Ovary (tissue), 7 donors: ENCODE measurements at regions not wholly inside any gene's neighbourhood (a gene's known extent, or its start where the extent isn't known, plus 50 kb on each side); places are given as distances from the start of the nearest gene placed in this dataset.
A peak's percentile ranks its signal among the peaks of the same experiment; 100 is the strongest.

ENCODE experiments used
- DNase-seq, 5 donors: peaks; one replicate each; pipeline ENCODE4 v3.0.0-alpha.2; 2019 to 2020
- H3K27ac ChIP-seq, 2 donors: fragments of 200-600 bp; one replicate each; pipeline versions ENCODE4 v1.5.1 to v1.8.0; 2019 to 2022
- H3K27me3 ChIP-seq: fragments of 200-600 bp; one replicate; pipeline ENCODE4 v1.8.0; 2022
- H3K36me3 ChIP-seq: fragments of 200-600 bp; sonication (generic); one replicate; pipeline ENCODE4 v1.5.1; 2019
- H3K4me1 ChIP-seq: one replicate; pipeline ENCODE4 v1.8.1; 2013; ENCODE audit warnings: mild to moderate bottlenecking, moderate library complexity; ENCODE audit not compliant: insufficient read depth
- H3K4me3 ChIP-seq: fragments of 200-600 bp; sonication (generic); one replicate; pipeline ENCODE4 v1.5.1; 2017
- H3K9me3 ChIP-seq, 2 donors: fragments of 200-600 bp in 1 of 2; sonication (generic) in 1 of 2; one replicate each; pipeline versions ENCODE4 v1.5.1 to v1.8.1; 2013 to 2019; ENCODE audit warnings: mild to moderate bottlenecking in 1 of 2, moderate library complexity in 1 of 2
- EP300 ChIP-seq: sonication (generic); formaldehyde crosslinking; IDR thresholded peaks from one replicate; pipeline ENCODE4 v1.6.1; 2017; ENCODE audit warnings: antibody characterized with exemption
- POLR2A ChIP-seq: fragments of 450-650 bp; IDR thresholded peaks from one replicate; pipeline ENCODE4 v1.6.1; 2017; ENCODE audit warnings: antibody characterized with exemption, mild to moderate bottlenecking, moderate library complexity
- WGBS, 3 donors: extraction: QIAGEN DNeasy Blood & Tissue Kit in 1 of 3; methylation state at CpG; one replicate each; pipeline versions ENCODE4 v1.1.5 to v1.1.7; 2013 to 2017; 5-methylcytosine and 5-hydroxymethylcytosine counted together
- intact Hi-C, 4 donors: fragments of 100-400 bp; cut with DNase I; formaldehyde crosslinking; loops; one replicate each; pipeline versions ENCODE4 v1.11.0 to v1.15.1; 2022 to 2023
- TF ChIP-seq, protein P1 (sequence below), 3 donors: fragments of 450-650 bp in 2 of 3; fragments of 200-600 bp in 1 of 3; IDR thresholded peaks; one replicate each; pipeline versions ENCODE4 v1.5.1 to v1.8.0; 2016 to 2022; ENCODE audit warnings: antibody characterized with exemption in 3 of 3, mild to moderate bottlenecking in 1 of 3
- donor health status: DM: no; HTN: no; CAD: no; lungs with moderate emphysema.
- donor health status: DM: no; HTN: no; CAD: no.
- donor health status: Bipolar disorder and iron deficiency.
- donor health status: DM: no; HTN: no; CAD: no.
- donor health status: DM: yes; HTN: yes; CAD: no.

DNA sequence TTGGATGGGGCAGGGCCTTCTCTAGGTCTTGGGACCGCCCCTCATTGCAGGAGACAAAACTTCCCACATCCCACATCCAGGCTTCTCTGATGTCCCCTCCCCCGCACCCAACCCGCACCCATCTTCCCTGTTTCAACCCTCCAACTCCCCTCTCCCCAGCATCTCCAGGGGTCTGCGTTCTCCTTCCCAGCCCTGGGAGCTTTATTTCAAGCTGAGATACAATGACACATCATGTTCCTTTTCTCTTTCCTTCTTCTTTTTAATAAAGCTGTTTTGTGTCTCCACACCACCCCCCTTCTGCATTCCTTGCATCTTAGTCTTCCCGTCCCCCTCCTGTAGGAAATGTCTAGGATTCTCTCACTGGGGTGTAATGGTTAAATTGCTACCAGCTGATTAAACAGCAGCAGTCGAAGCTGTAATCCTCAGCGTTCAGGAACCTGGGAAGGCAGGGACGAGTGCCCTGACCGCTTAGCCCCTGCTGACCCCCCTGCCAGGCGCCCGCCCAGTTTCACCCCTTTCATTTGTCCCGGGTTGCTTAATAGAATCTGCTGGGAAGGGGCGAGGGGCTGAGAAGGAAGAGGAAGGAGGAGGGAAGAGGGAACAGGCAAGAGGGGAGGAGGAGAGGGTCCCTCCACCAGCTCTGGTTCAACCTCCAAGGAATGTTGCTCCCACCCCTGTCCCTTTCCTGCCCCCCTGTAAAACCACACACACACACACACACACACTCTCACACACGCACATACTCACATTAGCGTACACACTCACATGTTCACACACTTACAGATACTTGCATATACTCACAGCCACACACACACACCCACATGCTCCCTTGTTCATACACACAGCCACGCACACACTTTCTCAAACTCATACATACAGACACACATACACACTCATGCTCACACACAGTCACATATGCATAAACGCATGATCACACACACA, 104.5 kb upstream of the MED13L start:
- Histone ChIP-seq H3K27ac (no peak overlapping the region), H3K9me3 (no peaks in the 10 kb centered on the region), H3K4me1 (peaks cover 19% of the 10 kb centered on the region), H3K36me3 (no peaks in the 10 kb centered on the region), H3K27me3 (no peaks in the 10 kb centered on the region), H3K4me3 (no peak overlapping the region)
- TF ChIP-seq EP300 (no peak), POLR2A (no peak)
- TF ChIP-seq, protein P1, sequence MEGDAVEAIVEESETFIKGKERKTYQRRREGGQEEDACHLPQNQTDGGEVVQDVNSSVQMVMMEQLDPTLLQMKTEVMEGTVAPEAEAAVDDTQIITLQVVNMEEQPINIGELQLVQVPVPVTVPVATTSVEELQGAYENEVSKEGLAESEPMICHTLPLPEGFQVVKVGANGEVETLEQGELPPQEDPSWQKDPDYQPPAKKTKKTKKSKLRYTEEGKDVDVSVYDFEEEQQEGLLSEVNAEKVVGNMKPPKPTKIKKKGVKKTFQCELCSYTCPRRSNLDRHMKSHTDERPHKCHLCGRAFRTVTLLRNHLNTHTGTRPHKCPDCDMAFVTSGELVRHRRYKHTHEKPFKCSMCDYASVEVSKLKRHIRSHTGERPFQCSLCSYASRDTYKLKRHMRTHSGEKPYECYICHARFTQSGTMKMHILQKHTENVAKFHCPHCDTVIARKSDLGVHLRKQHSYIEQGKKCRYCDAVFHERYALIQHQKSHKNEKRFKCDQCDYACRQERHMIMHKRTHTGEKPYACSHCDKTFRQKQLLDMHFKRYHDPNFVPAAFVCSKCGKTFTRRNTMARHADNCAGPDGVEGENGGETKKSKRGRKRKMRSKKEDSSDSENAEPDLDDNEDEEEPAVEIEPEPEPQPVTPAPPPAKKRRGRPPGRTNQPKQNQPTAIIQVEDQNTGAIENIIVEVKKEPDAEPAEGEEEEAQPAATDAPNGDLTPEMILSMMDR (IDR thresholded peaks at IDR 0.05), result no peak
- DNase-seq, result peak in 1 of 5 donors; percentile 26
- WGBS, 3 donors, result 22 to 26% (median 24%) methylated on average over 17 of the region's 17 CpGs
- intact Hi-C loops, result no loop called here

DNA sequence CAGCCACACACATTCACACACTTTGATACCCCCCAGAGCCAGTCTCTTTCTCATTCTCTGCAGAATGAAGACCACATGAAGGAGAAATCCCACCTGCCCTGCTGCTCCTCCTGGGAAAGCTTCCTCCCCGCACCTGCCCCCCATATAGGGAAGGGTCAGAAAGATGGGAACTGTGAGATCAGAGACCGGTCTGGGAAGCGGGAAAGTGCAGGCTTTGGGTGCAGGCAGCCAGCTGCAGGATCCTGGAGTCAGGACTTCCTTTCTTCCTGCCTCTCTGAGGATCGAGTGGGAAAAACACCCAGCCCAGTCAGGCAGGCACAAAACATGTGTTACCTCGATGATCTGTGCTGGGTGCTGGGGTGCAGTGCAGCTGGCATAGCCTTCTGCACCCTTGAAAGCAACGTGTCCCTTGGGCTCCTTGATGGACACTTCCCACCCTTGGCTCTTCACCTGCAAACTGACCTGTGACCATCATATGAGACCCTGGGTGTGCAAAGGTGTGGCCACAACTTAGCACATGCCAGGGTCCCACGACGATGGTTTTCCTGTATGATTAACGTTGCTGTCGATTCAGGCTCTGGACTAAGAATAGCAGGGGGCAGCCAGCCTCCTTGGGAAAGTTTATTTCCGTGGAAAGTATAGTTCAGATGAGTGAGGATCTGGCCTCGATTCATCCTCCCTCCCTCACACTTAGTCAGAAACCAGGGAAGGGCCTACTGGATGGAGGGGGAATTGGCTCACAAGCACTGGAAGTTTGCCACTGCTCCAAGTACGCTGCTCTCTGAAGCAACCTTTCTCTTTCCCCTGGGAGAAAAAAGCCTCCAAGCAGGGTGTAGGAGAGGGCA, 105.4 kb upstream of the MED13L start:
- Histone ChIP-seq H3K9me3 (no peaks in the 10 kb centered on the region), H3K27me3 (no peaks in the 10 kb centered on the region), H3K4me1 (peaks cover 19% of the 10 kb centered on the region), H3K36me3 (no peaks in the 10 kb centered on the region), H3K27ac (no peak overlapping the region), H3K4me3 (no peak overlapping the region)
- peak; percentile 70 to 90 (median 81) for DNase-seq
- WGBS, 3 donors, result 11 to 20% (median 18%) methylated on average over 13 of the region's 13 CpGs
- intact Hi-C loops, result no loop called here
- TF ChIP-seq, protein P1 (IDR thresholded peaks at IDR 0.05), result peak in 1 of 3 donors; percentile 18
- TF ChIP-seq EP300 (no peak), POLR2A (no peak)

DNA sequence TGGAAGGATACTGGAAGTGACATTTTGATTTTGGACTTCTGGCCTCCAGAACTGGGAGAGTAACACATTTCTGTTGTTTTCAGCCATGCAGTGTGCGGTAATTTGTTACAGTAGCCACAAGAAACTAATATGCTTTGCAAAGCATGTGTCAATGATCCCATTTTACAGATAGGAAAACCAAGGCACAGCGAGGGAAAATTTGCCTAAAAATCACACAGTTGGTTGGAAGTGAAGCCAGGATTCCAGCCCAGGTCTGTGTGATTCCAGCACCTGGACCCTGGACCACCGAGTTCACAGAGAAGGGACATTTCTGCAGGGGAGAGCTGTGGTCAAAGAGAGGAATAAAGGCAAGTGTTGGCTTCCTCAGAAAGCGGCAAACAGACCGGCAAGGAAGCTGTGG, 106.7 kb upstream of the MED13L start:
- H3K27me3 ChIP-seq, result no peaks in the 10 kb centered on the region
- H3K36me3 ChIP-seq, result no peaks in the 10 kb centered on the region
- 92 to 94% (median 94%) methylated on average over 5 of the region's 5 CpGs for WGBS, 3 donors
- no peaks in the 10 kb centered on the region for H3K9me3 ChIP-seq
- H3K4me3 ChIP-seq, result no peak overlapping the region
- TF ChIP-seq POLR2A, result no peak
- TF ChIP-seq, protein P1 (IDR thresholded peaks at IDR 0.05), result no peak
- no peak for TF ChIP-seq EP300
- intact Hi-C loops, result no loop called here
- peaks cover 19% of the 10 kb centered on the region for H3K4me1 ChIP-seq
- no peak overlapping the region for H3K27ac ChIP-seq
- DNase-seq, result no peak

DNA sequence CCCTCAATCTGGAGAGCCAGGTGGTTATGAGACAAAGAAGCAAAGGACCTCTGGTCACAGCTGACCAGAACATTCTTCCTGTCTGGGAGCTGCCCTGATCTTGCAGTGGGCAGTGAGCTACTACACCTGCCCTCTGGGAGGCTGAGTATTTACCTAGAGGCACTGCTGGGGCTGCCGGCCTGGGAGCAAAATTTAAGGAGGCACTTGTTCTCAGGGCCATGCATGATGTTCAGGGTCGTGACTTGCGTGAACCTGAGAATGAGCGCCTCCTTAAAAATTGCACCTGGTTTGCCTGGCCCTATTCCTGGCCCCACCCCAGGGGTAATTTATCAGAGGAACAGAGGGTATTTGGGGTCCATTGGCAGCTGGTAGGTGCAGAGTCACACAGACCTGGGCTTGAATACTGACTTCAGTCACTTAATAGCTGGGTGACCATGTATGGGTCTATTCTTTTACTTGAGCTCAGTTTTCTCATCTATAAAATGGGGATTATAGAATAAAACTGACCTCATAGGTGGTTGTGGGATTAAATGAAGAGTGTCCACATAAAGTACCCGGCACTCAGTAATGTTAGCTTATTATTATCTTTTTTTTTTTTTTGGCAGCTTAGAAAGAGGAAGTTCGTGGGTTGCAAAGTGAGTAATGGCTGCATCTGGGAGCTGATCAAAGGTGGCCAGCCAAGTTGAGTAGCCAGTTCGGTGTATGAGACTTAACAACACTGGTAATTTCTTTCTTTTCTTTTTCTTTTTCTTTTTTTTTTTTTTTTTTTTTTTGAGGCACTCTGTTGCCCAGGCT, 107.4 kb upstream of the MED13L start:
- Histone ChIP-seq H3K4me1 (peaks cover 19% of the 10 kb centered on the region), H3K27ac (no peak overlapping the region), H3K36me3 (no peaks in the 10 kb centered on the region), H3K4me3 (no peak overlapping the region), H3K9me3 (no peaks in the 10 kb centered on the region), H3K27me3 (no peaks in the 10 kb centered on the region)
- no peak for TF ChIP-seq POLR2A
- TF ChIP-seq, protein P1 (IDR thresholded peaks at IDR 0.05), result no peak
- TF ChIP-seq EP300, result no peak
- intact Hi-C loops, result no loop called here
- WGBS, 3 donors, result 56 to 61% (median 58%) methylated on average over 7 of the region's 7 CpGs
- no peak for DNase-seq
